ENCODE measurements at regions not wholly inside any gene's neighbourhood (a gene's known extent, or its start where the extent isn't known, plus 50 kb on each side); places are given as distances from the start of the nearest gene placed in this dataset.
A peak's percentile ranks its signal among the peaks of the same experiment; 100 is the strongest.
"Not testable (repeated sequence)": the region's sequence is repeated elsewhere in the genome, so short reads cannot be mapped to it uniquely, and the experiment has no call there.

GRCh38 chrX:131696989-131697388 is 153.1 kb downstream of the OR13H1 start:
- not testable (repeated sequence) for DNase-seq (ENCODE audit: low read depth in 2 of 3, low spot score in 2 of 3)

DNA sequence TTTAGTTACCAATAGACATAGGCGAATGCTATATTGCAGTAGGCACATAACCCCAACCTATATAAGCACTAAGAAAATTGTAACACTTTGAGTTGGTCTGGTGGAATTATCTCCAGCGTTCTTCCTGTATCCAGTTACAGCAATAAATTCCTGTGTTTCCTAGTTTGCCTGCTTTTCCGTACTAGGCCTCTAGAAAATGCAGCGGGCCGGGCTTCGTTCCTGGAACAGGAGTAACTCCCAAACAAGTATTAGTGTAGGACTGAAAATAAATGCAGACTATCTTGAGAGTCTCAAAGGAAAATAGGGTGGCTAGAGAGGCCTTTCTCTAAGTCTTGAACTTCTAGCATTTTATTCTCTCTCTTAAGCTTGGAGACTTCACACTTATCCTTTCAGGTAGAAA is 159.8 kb downstream of the OR13H1 start:
- no peak for DNase-seq (ENCODE audit: low read depth in 2 of 3, low spot score in 2 of 3)

GRCh38 chrX:131704136-131704695 is 160.3 kb downstream of the OR13H1 start:
- peak in 1 of 3 donors; percentile 80 for DNase-seq (ENCODE audit: low read depth in 2 of 3, low spot score in 2 of 3)

- no peak for DNase-seq (ENCODE audit: low read depth in 2 of 3, low spot score in 2 of 3)
Observed at GRCh38 chrX:131709553-131709952, 165.7 kb downstream of the OR13H1 start.

GRCh38 chrX:131711478-131711867 is 167.6 kb downstream of the OR13H1 start:
- DNase-seq (ENCODE audit: low read depth in 2 of 3, low spot score in 2 of 3), result no peak

GRCh38 chrX:131723646-131724045 is 179.8 kb downstream of the OR13H1 start:
- DNase-seq (ENCODE audit: low read depth in 2 of 3, low spot score in 2 of 3), result no peak

- DNase-seq (ENCODE audit: low read depth in 2 of 3, low spot score in 2 of 3), result no peak
Observed at GRCh38 chrX:131724292-131724691, 180.4 kb downstream of the OR13H1 start.

DNA sequence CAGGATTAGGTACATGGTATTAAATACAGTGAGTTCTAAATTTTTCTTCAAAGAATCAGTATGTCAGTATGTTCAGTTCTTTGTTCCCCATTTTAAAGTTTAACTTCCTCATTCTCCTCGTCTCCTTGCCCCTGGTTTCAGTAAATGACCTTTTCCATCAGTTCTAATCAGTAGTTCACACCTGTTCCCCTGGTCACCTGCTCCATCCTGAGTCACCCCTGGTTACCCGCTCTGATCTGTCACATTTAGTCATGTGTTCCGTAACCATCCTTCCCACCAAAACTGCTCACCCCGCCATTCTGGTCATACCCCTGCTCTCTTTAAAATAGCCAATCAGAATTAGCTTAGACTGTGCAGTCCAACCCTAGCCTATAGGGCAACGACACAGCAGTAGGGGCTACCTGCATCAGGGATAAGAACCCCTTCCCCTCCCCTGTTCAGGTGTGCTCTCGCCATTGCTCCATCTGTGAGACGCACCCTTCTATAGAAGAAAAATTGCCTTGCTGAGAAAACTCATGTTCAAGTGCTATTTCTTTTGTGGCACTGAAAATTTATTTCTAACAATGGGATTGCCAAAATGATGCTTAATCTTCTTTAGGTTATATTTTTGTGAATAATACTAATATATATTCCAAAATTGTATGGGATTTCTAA is 181.3 kb downstream of the OR13H1 start:
- peak in 1 of 3 donors; percentile 18 for DNase-seq (ENCODE audit: low read depth in 2 of 3, low spot score in 2 of 3)

- DNase-seq (ENCODE audit: low read depth in 2 of 3, low spot score in 2 of 3), result no peak
Observed at GRCh38 chrX:131727778-131728177, 183.9 kb downstream of the OR13H1 start.

GRCh38 chrX:131728295-131729145 is 184.6 kb downstream of the OR13H1 start:
- DNase-seq (ENCODE audit: low read depth in 2 of 3, low spot score in 2 of 3), result peak in 1 of 3 donors; percentile 78

GRCh38 chrX:131729295-131729694 is 185.4 kb downstream of the OR13H1 start:
- peak in 1 of 3 donors; percentile 49 for DNase-seq (ENCODE audit: low read depth in 2 of 3, low spot score in 2 of 3)

DNA sequence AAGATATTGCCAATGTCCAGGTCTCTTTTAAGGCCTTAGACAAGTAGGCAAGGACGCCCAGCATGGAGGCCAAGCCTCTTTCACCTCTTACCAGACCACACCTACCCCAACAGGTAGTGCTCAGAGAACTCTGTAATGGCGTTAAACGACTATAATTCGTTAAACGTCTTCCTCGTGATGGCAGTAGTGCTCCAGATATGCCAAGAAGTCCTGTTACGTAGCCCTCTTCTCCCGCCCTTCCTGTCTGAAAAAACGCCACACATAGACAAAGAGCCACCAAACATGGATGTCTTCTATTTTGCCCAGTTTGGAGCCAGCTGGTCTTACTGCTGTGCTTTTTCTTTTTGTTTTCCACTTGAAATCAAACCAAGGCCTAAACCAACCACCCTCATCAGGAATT is 190.7 kb downstream of the OR13H1 start:
- peak in 1 of 3 donors; percentile 65 for DNase-seq (ENCODE audit: low read depth in 2 of 3, low spot score in 2 of 3)

DNA sequence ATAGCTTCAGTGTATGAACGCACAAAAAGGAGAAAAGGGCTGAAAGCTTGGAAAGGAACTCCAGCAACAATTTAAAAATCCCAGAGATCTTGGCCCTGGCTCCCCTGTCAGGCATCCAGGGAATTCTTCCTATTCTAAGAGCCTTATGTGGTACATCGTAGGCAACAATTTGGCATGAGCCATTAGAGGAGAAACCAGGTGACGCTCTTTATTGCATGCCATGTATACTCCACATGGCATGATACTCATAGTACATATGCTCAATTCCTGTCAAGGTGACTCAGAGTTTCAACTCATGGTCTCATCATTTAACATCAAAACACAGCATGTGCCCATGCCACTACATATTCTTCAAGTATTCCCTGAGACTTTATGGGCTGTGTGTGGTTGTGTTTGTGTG is 191.3 kb downstream of the OR13H1 start:
- DNase-seq (ENCODE audit: low read depth in 2 of 3, low spot score in 2 of 3), result no peak

DNA sequence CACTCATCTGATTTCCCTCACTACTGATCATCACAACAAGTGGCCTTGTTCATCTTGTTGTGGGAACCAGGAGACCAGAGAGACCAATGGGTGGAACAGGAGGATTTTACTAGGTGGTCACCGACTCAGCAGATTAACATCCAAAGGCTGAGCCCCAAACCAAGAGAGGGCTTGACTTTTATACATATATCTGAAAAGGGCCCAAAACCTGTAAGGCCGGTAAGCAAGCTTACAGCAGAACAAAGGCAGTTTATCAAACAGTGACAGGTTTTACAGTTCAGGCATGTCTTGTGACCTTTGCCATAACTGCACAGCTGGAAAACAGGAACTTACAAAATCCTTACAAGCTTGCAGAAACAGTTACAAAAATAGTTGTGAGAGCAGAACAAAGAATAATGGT is 195.9 kb downstream of the OR13H1 start:
- DNase-seq (ENCODE audit: low read depth in 2 of 3, low spot score in 2 of 3), result no peak

GRCh38 chrX:131741103-131741581 is 197.3 kb downstream of the OR13H1 start:
- peak in 1 of 3 donors; percentile 68 for DNase-seq (ENCODE audit: low read depth in 2 of 3, low spot score in 2 of 3)

GRCh38 chrX:131745942-131746489 is 202.1 kb downstream of the OR13H1 start:
- DNase-seq (ENCODE audit: low read depth in 2 of 3, low spot score in 2 of 3), result no peak

GRCh38 chrX:131746491-131746968 is 202.7 kb downstream of the OR13H1 start:
- DNase-seq (ENCODE audit: low read depth in 2 of 3, low spot score in 2 of 3), result peak in 1 of 3 donors; percentile 68

DNA sequence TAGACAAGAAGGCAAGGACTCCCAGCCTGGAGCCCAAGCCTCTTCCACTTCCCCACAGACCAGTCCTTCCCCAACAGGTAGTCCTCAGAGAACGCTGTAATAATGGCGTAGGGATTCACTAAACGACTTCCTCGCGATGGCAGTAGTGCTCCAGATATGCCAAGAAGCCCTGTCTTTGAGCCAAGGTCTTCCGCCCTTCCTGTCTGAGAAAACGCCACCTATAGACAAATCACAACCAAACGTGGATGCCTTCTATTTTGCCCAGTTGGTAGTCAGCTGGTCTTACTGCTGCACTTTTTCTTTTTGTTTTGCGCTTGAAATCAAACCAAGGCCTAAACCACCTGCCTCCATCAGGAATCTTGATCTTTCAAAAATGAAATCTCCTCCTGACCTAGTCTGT is 203.3 kb downstream of the OR13H1 start:
- peak in 1 of 3 donors; percentile 64 for DNase-seq (ENCODE audit: low read depth in 2 of 3, low spot score in 2 of 3)

DNA sequence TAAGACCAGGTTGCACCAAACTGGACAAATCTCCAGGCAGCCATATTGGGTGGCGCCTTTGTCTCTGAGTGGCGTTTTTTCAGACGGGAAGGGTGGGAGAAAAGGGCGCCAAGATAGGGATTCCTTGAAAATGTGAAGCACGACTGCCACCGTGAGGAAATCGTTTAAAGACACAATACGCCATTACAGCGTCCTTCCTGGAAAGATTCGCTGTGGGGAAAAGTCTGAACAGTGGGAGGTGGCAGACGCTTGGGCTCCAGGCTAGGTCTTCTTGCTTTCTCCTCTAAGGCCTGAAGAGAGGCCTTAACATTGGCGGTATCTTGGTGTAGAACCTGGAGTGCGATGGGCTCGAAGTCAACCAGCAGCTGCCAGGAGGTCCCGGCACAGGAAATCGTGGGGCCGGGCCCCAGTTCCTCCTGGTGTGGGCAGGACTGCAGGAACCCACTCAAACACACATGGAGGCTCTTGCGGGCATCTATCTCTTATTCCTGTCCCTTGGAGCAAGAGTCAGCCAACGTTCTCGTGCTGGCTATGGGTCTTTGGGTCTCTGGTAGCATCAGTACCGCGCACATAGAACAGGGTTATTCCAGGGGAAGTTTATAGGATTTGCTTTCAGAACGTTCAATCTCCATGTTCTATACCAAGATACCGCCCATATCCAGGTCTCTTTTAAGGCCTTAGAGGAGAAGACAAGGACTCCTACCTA is 208.8 kb downstream of the OR13H1 start:
- DNase-seq (ENCODE audit: low read depth in 2 of 3, low spot score in 2 of 3), result peak in 1 of 3 donors; percentile 69

DNA sequence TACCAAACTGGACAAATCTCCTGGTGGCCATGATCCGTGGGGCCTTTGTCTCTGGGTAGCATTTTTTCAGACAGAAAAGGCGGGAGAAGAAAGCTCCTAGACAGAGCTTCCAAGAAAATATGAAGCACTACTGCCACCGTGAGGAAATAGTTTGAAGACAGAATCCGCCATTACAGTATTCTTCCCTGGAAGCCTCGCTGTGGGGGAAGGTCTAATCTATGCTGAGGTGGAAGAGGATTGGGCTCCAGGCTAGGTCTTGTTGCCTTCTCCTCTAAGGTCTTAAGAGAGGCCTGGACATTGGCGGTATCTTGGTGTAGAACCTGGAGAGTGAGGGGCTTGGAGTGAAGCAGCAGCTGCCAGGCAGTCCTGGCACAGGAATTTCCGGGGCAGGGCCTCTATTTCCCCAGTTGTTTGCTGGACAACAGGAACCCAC is 218.9 kb downstream of the OR13H1 start:
- DNase-seq (ENCODE audit: low read depth in 2 of 3, low spot score in 2 of 3), result peak in 1 of 3 donors; percentile 59
